Activated CD4-positive, alpha-beta memory T cell treated with anti-CD3 and anti-CD28 coated beads for 36 hours (primary cell): ENCODE measurements at regions not wholly inside any gene's neighbourhood (a gene's known extent, or its start where the extent isn't known, plus 50 kb on each side); places are given as distances from the start of the nearest gene placed in this dataset.
"Not testable (repeated sequence)": the region's sequence is repeated elsewhere in the genome, so short reads cannot be mapped to it uniquely, and the experiment has no call there.

Source experiments
- CTCF ChIA-PET: fragments of 350-600 bp; sonication (Branson Sonifier 250); formaldehyde crosslinking; loops from one replicate; lab custom pipeline; 2021; ENCODE audit warnings: antibody characterized with exemption, inconsistent platforms; lab: Charles Lee
- POLR2A ChIA-PET: fragments of 350-600 bp; sonication (Branson Sonifier 250); formaldehyde crosslinking; loops from one replicate; lab custom pipeline; 2021; ENCODE audit warnings: antibody characterized with exemption; lab: Charles Lee
- DNase-seq: peaks from one replicate; pipeline ENCODE4 v3.0.0-alpha.2; 2020
- H3K27ac Mint-ChIP-seq: one replicate; pipeline ENCODE4 v1.8.0; 2021; ENCODE audit warnings: mixed read lengths
- H3K27me3 Mint-ChIP-seq: one replicate; pipeline ENCODE4 v1.8.0; 2021; ENCODE audit warnings: mixed read lengths
- H3K36me3 Mint-ChIP-seq: one replicate; pipeline ENCODE4 v1.8.0; 2021; ENCODE audit warnings: mixed read lengths
- H3K4me1 Mint-ChIP-seq: one replicate; pipeline ENCODE4 v1.8.0; 2021; ENCODE audit warnings: low read depth, mixed read lengths
- H3K4me3 Mint-ChIP-seq: one replicate; pipeline ENCODE4 v1.8.0; 2021; ENCODE audit warnings: mild to moderate bottlenecking, mixed read lengths
- H3K9me3 Mint-ChIP-seq: one replicate; pipeline ENCODE4 v1.8.0; 2021; ENCODE audit warnings: mixed read lengths
- intact Hi-C: fragments of 100-400 bp; cut with micrococcal nuclease; formaldehyde crosslinking; loops from one replicate; pipeline ENCODE4 v1.15.1; 2023

DNA sequence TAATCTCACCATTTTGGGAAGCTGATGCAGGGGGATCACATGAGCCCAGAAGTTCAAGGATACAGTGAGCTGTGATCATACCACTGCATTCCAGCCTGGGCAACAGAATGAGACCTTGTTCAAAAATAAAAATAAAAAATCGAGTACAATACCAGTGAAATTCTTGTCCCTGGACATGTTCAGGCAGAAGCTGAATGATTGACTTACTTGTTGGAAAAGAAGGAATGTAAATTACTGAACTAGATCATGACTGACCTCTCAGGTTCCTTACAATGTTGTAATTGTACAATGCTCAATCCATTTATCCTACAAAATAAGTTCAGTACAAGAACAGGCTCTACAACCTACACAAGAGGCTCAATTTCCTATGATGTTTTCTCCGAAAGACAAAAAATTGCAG, 1010.4 kb downstream of the TLE1 start:
- H3K4me3 Mint-ChIP-seq: no peak overlapping the region
- no peaks in the 10 kb centered on the region for H3K27me3 Mint-ChIP-seq
- DNase-seq: no peak
- no peaks in the 10 kb centered on the region for H3K36me3 Mint-ChIP-seq
- POLR2A ChIA-PET: no interaction called here
- H3K27ac Mint-ChIP-seq: no peak overlapping the region
- intact Hi-C loops: no loop called here
- no peaks in the 10 kb centered on the region for H3K4me1 Mint-ChIP-seq
- H3K9me3 Mint-ChIP-seq: peaks cover 3% of the 10 kb centered on the region
- CTCF ChIA-PET: no interaction called here

GRCh38 chr9:80673496-80673895, 1015.9 kb downstream of the TLE1 start:
- DNase-seq: no peak
- no peaks in the 10 kb centered on the region for H3K36me3 Mint-ChIP-seq
- peaks cover 9% of the 10 kb centered on the region for H3K9me3 Mint-ChIP-seq
- no peaks in the 10 kb centered on the region for H3K27me3 Mint-ChIP-seq
- ChIA-PET POLR2A (no interaction called here), CTCF (no interaction called here)
- no peak overlapping the region for H3K27ac Mint-ChIP-seq
- H3K4me1 Mint-ChIP-seq: no peaks in the 10 kb centered on the region
- intact Hi-C loops: loop anchor here (5.0 kb wide), 1 partner anchor 49 kb away; no protein-coding TSS in a partner anchor
- H3K4me3 Mint-ChIP-seq: no peak overlapping the region

DNA sequence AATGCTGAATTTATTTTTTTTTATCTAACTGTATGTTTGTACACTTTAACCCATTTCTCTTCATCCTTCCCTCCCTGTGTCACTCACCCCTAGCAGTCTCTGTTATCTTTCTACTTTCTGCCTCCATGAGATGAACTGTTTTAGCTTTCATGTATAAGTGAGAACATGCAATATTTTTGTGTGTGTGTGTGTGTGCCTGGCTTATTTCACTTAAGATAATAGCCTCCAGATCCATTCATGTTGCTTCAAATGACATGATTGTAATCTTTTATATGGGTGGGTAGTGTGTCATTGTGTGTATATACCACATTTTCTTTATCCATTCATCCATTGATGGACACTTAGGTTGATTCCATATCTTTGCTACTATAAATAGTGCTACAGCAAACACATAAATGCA, 1023.9 kb downstream of the TLE1 start:
- Mint-ChIP-seq H3K27me3 (no peaks in the 10 kb centered on the region), H3K9me3 (peaks cover 18% of the 10 kb centered on the region), H3K36me3 (no peaks in the 10 kb centered on the region), H3K27ac (no peak overlapping the region), H3K4me3 (no peak overlapping the region), H3K4me1 (no peaks in the 10 kb centered on the region)
- ChIA-PET CTCF (no interaction called here), POLR2A (no interaction called here)
- DNase-seq: no peak
- intact Hi-C loops: no loop called here

GRCh38 chr9:80664327-80665210, 1024.8 kb downstream of the TLE1 start:
- no peaks in the 10 kb centered on the region for H3K36me3 Mint-ChIP-seq
- POLR2A ChIA-PET: no interaction called here
- intact Hi-C loops: no loop called here
- no peak overlapping the region for H3K27ac Mint-ChIP-seq
- no peak overlapping the region for H3K4me3 Mint-ChIP-seq
- no peaks in the 10 kb centered on the region for H3K27me3 Mint-ChIP-seq
- CTCF ChIA-PET: no interaction called here
- H3K4me1 Mint-ChIP-seq: no peaks in the 10 kb centered on the region
- no peak for DNase-seq
- peaks cover 18% of the 10 kb centered on the region for H3K9me3 Mint-ChIP-seq

GRCh38 chr9:80659751-80660150, 1029.6 kb downstream of the TLE1 start:
- H3K4me3 Mint-ChIP-seq, POLR2A ChIA-PET: not testable (repeated sequence)

DNA sequence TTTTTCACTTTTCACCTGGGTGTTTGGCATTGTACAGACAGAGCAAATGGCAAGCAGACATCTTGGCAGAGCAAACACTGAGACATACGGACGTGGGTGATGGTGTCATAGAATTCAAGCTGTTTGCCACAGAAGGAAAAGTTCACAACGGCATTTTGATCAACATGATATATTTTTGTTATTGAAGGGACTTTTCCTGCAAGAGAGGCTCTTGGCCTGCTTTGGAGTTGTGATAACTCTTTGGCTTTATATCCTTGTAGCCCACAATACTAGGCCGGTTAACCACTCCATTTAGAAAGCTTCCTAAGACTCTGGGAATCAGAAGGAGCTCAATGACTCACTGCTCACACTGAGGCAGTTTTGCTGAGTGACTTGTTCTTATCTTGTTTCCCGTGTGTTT, 1038.3 kb downstream of the TLE1 start:
- CTCF ChIA-PET: no interaction called here
- H3K9me3 Mint-ChIP-seq: peaks cover 14% of the 10 kb centered on the region
- no peaks in the 10 kb centered on the region for H3K27me3 Mint-ChIP-seq
- H3K4me3 Mint-ChIP-seq: no peak overlapping the region
- intact Hi-C loops: no loop called here
- no peak overlapping the region for H3K27ac Mint-ChIP-seq
- no peak for DNase-seq
- no peaks in the 10 kb centered on the region for H3K36me3 Mint-ChIP-seq
- POLR2A ChIA-PET: no interaction called here
- no peaks in the 10 kb centered on the region for H3K4me1 Mint-ChIP-seq

More at GRCh38 chr9:80659751-80660150, 1029.6 kb downstream of the TLE1 start:
- H3K9me3 Mint-ChIP-seq: peaks cover 13% of the 10 kb centered on the region
- H3K4me1 Mint-ChIP-seq, DNase-seq, H3K27ac Mint-ChIP-seq, H3K27me3 Mint-ChIP-seq, intact Hi-C loops, H3K36me3 Mint-ChIP-seq, CTCF ChIA-PET: not testable (repeated sequence)

- no peak overlapping the region for H3K27ac Mint-ChIP-seq
- H3K4me1 Mint-ChIP-seq: no peaks in the 10 kb centered on the region
- peaks cover 10% of the 10 kb centered on the region for H3K9me3 Mint-ChIP-seq
- ChIA-PET POLR2A (no interaction called here), CTCF (no interaction called here)
- H3K27me3 Mint-ChIP-seq: no peaks in the 10 kb centered on the region
- no peak overlapping the region for H3K4me3 Mint-ChIP-seq
- intact Hi-C loops: no loop called here
- no peak for DNase-seq
- H3K36me3 Mint-ChIP-seq: no peaks in the 10 kb centered on the region
Observed at GRCh38 chr9:80649496-80649895, 1039.9 kb downstream of the TLE1 start.

GRCh38 chr9:80649001-80649420, 1040.3 kb downstream of the TLE1 start:
- Mint-ChIP-seq H3K4me1 (no peaks in the 10 kb centered on the region), H3K36me3 (no peaks in the 10 kb centered on the region), H3K9me3 (peaks cover 10% of the 10 kb centered on the region), H3K27me3 (no peaks in the 10 kb centered on the region), H3K27ac (no peak overlapping the region), H3K4me3 (no peak overlapping the region)
- POLR2A ChIA-PET: no interaction called here
- no peak for DNase-seq
- intact Hi-C loops: no loop called here
- CTCF ChIA-PET: no interaction called here

DNA sequence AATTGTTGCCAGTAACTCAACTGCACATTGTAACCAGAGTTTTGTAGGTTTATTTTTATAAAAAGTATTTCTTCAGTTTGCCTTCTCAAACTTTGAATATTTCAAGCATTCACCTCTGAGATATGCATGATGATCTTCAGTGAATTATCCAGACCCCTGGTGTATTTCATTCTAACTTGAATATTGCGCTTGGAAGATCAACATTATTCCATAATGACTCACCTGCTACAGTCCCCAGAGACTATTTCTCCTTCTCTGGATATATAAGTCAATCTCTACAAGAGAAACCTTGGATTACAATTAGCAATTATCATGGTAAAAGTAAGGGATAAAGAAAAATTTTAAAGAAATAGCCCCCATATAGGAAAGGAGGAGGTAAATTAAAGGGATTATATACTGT, 1041.0 kb downstream of the TLE1 start:
- intact Hi-C loops: no loop called here
- Mint-ChIP-seq H3K9me3 (peaks cover 8% of the 10 kb centered on the region), H3K36me3 (no peaks in the 10 kb centered on the region), H3K27me3 (no peaks in the 10 kb centered on the region), H3K4me3 (no peak overlapping the region), H3K27ac (no peak overlapping the region), H3K4me1 (no peaks in the 10 kb centered on the region)
- ChIA-PET POLR2A (no interaction called here), CTCF (no interaction called here)
- no peak for DNase-seq

- ChIA-PET CTCF (no interaction called here), POLR2A (no interaction called here)
- intact Hi-C loops: no loop called here
- no peaks in the 10 kb centered on the region for H3K36me3 Mint-ChIP-seq
- H3K4me3 Mint-ChIP-seq: no peak overlapping the region
- no peaks in the 10 kb centered on the region for H3K27me3 Mint-ChIP-seq
- no peaks in the 10 kb centered on the region for H3K4me1 Mint-ChIP-seq
- H3K27ac Mint-ChIP-seq: no peak overlapping the region
- no peak for DNase-seq
- peaks cover 6% of the 10 kb centered on the region for H3K9me3 Mint-ChIP-seq
Observed at GRCh38 chr9:80646211-80646610, 1043.1 kb downstream of the TLE1 start.

- CTCF ChIA-PET: no interaction called here
- no peaks in the 10 kb centered on the region for H3K4me1 Mint-ChIP-seq
- no peaks in the 10 kb centered on the region for H3K27me3 Mint-ChIP-seq
- H3K27ac Mint-ChIP-seq: no peak overlapping the region
- H3K9me3 Mint-ChIP-seq: peaks cover 4% of the 10 kb centered on the region
- POLR2A ChIA-PET: no interaction called here
- intact Hi-C loops: no loop called here
- no peak overlapping the region for H3K4me3 Mint-ChIP-seq
- H3K36me3 Mint-ChIP-seq: no peaks in the 10 kb centered on the region
- DNase-seq: no peak
Observed at GRCh38 chr9:80644044-80644443, 1045.3 kb downstream of the TLE1 start.

GRCh38 chr9:80635065-80635464, 1054.3 kb downstream of the TLE1 start:
- Mint-ChIP-seq H3K27ac (no peak overlapping the region), H3K4me1 (no peaks in the 10 kb centered on the region), H3K27me3 (no peaks in the 10 kb centered on the region), H3K9me3 (peaks cover 28% of the 10 kb centered on the region), H3K36me3 (no peaks in the 10 kb centered on the region), H3K4me3 (no peak overlapping the region)
- ChIA-PET POLR2A (no interaction called here), CTCF (no interaction called here)
- DNase-seq: no peak
- intact Hi-C loops: no loop called here

DNA sequence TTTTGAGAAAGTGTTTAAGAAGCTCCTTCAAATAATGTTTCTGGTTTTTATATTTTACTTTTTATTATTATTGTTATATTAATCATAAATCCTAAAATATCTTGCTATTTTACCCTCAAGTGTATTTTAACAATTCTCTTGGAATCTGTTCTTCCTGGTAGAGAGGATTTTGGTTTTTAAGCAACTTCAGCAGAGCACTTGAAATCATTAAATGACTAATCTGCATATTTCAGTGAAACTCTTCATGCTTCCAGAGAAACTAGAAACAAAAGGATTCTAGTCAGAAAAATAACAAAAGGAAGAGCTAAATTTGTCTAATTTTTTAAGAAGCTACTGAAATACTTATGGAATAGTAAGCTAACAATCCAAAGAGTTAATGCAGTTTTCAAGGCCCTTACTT, 1057.3 kb downstream of the TLE1 start:
- Mint-ChIP-seq H3K4me3 (no peak overlapping the region), H3K9me3 (peaks cover 26% of the 10 kb centered on the region), H3K27me3 (no peaks in the 10 kb centered on the region), H3K4me1 (no peaks in the 10 kb centered on the region), H3K36me3 (no peaks in the 10 kb centered on the region), H3K27ac (no peak overlapping the region)
- CTCF ChIA-PET: no interaction called here
- intact Hi-C loops: no loop called here
- no peak for DNase-seq
- POLR2A ChIA-PET: no interaction called here
